ENCODE measurements at regions not wholly inside any gene's neighbourhood (a gene's known extent, or its start where the extent isn't known, plus 50 kb on each side); places are given as distances from the start of the nearest gene placed in this dataset.

GRCh38 chr15:61541516-61541915 is 312.4 kb upstream of the RORA start:
- DNase-seq = peak in 4 of 51 donors; percentile 0 to 5 (median 2)

- no peak for DNase-seq
These were observed 308.2 kb upstream of the RORA start for GRCh38 chr15:61537337-61537736.

DNA sequence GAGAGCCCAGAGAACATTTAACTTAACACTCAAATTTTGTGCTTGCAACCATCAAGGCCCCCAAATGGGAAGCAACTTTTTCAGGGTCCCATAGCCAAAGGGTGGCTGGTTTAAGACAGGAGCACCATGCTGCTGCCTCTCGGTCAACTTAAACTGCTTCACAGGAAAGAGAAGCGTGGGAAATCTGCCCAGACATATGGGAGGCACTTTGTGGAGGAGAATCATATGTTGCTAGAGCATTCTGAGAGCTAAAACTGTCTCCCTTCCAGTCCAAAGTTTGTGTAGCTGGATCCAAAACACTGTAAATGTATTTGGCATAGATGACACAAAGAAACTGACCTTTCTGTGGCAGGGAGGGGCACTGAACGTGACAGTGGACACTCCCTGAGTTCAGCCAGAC is 305.9 kb upstream of the RORA start:
- DNase-seq = no peak

GRCh38 chr15:61530769-61531168 is 301.7 kb upstream of the RORA start:
- no peak for DNase-seq

GRCh38 chr15:61528581-61528910 is 299.4 kb upstream of the RORA start:
- DNase-seq = no peak

DNA sequence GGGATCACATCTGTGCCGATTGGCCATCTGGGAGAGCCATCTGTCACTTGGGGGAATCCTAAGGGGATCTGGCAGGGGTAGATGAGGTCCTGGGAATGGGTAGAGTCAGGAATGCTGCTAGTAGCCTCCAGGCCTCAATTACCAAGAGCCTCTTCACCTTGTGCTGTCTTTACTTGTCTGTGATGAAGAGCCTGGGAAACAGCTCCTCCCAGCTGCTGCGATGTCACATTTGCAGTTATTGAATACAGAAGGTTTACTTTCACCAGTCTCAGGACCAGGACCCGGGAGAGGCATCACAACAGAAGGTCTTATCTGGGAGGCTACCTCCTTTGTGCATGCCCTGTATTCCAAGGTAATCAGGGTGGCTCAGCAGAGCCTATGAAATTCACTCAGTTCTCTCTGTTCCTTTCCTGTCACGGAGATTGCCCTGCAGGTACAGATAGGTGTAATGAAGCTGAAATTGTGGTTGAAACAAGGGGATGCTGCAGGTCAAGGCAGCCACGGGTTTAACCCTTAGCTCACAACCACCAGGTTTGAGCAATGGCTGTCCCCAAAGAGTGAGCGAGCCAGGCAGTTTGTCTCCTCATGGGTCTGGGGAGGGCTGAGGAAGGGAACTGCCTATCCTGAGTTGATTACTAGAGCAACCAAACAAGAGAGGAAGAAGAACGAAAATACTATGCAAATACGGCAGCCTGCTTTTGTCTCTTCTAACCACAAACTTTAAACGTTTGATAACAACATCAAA is 298.9 kb upstream of the RORA start:
- DNase-seq = no peak

GRCh38 chr15:61524545-61524944 is 295.4 kb upstream of the RORA start:
- no peak for DNase-seq

GRCh38 chr15:61524086-61524485 is 295.0 kb upstream of the RORA start:
- no peak for DNase-seq

- DNase-seq = no peak
These were observed 293.3 kb upstream of the RORA start for GRCh38 chr15:61522411-61522810.

GRCh38 chr15:61521953-61522352 is 292.9 kb upstream of the RORA start:
- no peak for DNase-seq

GRCh38 chr15:61519296-61519695 is 290.2 kb upstream of the RORA start:
- no peak for DNase-seq

- DNase-seq = no peak
These were observed 289.3 kb upstream of the RORA start for GRCh38 chr15:61518191-61518950.

GRCh38 chr15:61517776-61518175 is 288.7 kb upstream of the RORA start:
- no peak for DNase-seq

- no peak for DNase-seq
These were observed 288.2 kb upstream of the RORA start for GRCh38 chr15:61517335-61517734.

DNA sequence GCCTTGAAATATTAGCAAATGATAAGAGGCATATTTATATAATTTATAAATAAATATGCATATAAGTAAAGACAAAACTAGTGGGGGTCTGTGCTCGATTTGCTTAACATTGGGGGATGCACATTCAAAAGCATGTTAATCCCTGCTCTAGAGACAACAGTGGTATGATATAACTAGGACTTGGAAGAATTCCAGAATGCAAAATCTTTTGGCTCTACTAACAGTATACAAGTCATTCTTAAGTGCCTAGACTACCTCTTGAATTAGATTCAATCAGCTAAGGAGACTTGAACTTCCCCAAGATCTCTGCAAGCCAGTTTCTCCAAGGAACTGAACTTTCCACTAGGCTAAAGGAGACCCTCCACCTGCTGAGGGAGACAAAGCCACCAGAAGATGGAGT is 282.7 kb upstream of the RORA start:
- no peak for DNase-seq

- no peak for DNase-seq
These were observed 282.0 kb upstream of the RORA start for GRCh38 chr15:61511089-61511488.

DNA sequence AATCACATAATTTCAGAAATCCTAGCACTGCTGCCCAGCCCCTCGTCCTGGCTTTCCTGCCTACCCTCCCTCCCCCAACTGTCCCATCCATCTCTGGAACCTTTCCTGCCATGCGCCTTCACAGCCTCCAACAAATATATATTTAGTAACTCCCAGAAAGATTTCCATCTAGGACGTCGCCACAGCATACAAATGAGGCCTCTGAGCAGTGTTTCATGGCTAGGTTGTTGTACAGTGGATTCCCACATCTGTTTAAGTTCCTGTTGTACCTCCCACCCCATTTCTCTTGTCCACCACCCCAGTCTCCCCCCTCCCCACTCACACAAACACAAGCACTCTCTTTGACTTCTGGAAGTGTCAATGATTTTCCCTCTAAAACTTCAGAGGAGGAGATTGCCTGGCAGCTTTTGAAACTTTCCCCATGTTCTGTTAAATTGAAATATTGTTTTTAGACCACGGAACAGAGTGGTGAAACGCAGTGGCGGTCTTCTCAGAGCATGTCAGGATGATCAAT is 280.3 kb upstream of the RORA start:
- DNase-seq = no peak

DNA sequence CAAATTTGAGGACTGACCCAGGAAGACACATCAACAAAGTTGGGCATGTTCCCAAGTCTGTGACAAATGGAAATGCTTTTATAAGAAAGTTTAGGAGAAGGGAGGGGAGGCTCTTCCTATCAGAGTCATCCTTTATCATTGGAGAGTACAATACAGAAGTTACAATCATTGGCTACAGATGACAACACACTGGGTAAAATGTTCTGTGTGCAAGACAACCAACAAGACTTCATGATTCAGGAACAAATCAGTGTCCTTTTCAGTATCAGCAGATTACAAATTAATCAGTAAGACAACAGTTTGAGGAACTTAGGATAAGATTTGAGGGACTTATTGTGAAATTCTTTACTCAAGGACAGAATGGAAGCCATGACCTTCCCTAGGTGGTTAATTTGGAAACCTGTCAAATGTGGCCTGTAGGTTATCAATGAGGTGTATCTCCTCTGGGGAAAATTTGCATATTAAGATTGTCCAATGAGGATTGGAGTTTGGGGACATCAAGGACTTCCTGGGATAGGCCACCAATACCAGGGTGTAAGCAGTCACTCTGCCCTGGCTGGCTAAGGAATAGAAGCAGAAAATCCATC is 274.4 kb upstream of the RORA start:
- DNase-seq = no peak

DNA sequence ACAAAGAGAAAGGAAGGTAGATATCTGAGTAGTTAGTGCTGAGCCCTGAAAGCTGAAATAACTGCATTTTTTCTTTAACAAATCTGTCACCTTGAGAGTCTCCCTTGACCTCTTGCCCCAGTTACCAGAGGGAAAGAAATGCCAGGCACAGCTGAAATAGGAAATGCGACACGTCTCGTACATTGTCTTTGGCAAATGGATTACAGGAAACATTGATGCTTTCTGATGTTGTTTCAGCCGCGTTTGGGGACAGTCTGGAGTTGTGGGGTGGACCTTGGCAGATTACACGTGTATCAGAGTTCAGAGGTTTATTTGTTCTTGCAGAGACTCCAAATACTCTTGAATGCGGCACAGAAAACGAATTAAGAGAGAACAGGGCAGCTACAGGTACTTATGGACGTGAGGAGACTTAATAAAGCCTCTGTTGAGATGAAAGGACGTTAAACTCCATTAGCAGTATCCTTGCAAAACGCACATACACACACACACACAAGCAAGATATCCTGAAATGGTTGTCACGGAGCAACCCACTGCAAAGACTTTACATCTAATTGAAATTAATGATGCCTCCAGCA is 272.8 kb upstream of the RORA start:
- DNase-seq = no peak

GRCh38 chr15:61500951-61501620 is 272.0 kb upstream of the RORA start:
- no peak for DNase-seq

DNA sequence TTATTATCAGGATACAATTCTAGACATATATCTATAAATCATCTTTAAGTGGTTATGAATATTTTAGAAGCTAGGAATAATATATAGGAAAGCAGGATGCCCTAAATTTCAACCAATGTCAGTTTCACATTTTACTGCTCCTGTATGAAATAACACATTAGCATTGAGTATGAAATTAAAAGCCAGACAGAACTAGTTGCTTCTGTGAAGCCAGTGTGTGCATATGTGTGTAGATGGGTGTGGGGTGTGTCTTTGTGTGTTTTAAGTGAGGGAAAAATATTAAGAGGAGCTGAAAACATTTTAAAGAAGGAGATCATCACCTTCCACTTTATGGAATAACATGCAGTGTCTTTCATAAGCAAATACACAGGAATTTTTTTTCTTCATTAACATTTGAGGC is 271.4 kb upstream of the RORA start:
- DNase-seq = no peak

DNA sequence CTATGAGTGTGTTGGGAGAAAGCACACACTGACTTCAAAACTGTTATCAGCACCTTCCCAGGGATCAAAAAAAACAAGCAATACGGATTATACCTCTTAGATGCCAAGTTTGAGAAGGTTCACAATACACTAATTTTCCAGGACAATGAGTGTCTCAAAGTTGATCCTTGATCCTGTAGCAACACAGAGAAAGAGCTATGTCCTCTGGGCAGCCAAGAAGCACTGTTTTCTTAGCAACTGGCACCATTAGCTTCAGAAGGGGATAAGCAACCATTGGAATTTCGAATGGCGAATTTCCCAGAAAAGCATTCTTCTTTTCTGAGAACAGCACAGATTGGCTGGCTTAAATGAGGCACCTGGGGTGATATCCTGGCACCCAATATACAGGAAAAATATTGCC is 270.3 kb upstream of the RORA start:
- DNase-seq = peak in 6 of 51 donors; percentile 1 to 47 (median 10)
